GM12875 (cell line): ENCODE measurements at regions not wholly inside any gene's neighbourhood (a gene's known extent, or its start where the extent isn't known, plus 50 kb on each side); places are given as distances from the start of the nearest gene placed in this dataset.

Source experiments
- H3K4me3 ChIP-seq: one replicate; pipeline ENCODE4 v1.5.1; 2011; ENCODE audit warnings: low read depth, low read length, control low read depth
- CTCF ChIP-seq: IDR thresholded peaks from 2 replicates; pipeline ENCODE4 v1.5.1; 2011; ENCODE audit warnings: low read depth, mild to moderate bottlenecking, control low read depth, inconsistent platforms, low read length, moderate library complexity, borderline replicate concordance; ENCODE audit not compliant: insufficient read depth

GRCh38 chr2:4279431-4279830 lies 576.1 kb downstream of the DCDC2C start:
- H3K4me3 ChIP-seq: no peak overlapping the region
- no peak for TF ChIP-seq CTCF

DNA sequence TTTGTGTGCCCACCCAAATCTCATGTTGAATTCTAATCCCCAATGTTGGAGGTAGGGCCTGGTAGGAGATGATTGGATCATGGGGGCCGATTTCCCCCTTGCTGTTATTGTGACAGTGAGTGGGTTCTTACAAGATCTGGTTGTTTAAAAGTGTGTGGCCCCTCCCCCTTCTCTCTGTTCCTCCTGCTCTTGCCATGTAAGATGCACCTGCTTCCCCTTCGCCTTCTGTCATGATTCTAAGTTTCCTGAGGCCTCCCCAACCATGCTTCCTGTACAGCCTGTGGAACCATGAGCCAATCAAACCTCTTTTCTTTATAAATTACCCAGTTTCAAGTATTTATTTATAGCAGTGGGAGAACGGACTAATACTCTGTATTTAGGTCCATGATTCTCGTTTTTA lies 588.1 kb downstream of the DCDC2C start:
- H3K4me3 ChIP-seq: no peak overlapping the region

GRCh38 chr2:4295680-4296079 lies 592.3 kb downstream of the DCDC2C start:
- TF ChIP-seq CTCF: no peak
- no peak overlapping the region for H3K4me3 ChIP-seq

More for the DNA sequence above, 588.1 kb downstream of the DCDC2C start:
- no peak for TF ChIP-seq CTCF

- TF ChIP-seq CTCF: no peak
- H3K4me3 ChIP-seq: no peak overlapping the region
Observed at GRCh38 chr2:4300616-4301015, 597.2 kb downstream of the DCDC2C start.

GRCh38 chr2:4324531-4324930 lies 621.2 kb downstream of the DCDC2C start:
- H3K4me3 ChIP-seq: no peak overlapping the region
- TF ChIP-seq CTCF: no peak

GRCh38 chr2:4336864-4337263 lies 633.5 kb downstream of the DCDC2C start:
- no peak for TF ChIP-seq CTCF
- no peak overlapping the region for H3K4me3 ChIP-seq

- H3K4me3 ChIP-seq: no peak overlapping the region
- no peak for TF ChIP-seq CTCF
Observed at GRCh38 chr2:4338345-4338744, 635.0 kb downstream of the DCDC2C start.
